HEK293 (cell line): ENCODE measurements at regions not wholly inside any gene's neighbourhood (a gene's known extent, or its start where the extent isn't known, plus 50 kb on each side); places are given as distances from the start of the nearest gene placed in this dataset.
"Not testable (repeated sequence)": the region's sequence is repeated elsewhere in the genome, so short reads cannot be mapped to it uniquely, and the experiment has no call there.

ENCODE experiments used
- CTCF ChIA-PET: fragments of 350-600 bp; formaldehyde crosslinking; extraction: SDS; loops from one replicate; lab custom pipeline; 2021; ENCODE audit warnings: antibody characterized with exemption; lab: Yijun Ruan, JAX
- POLR2A ChIA-PET: fragments of 300-600 bp; formaldehyde crosslinking; extraction: SDS; loops from one replicate; lab custom pipeline; 2020; ENCODE audit warnings: antibody characterized with exemption, inconsistent platforms; lab: Yijun Ruan, JAX
- H3K27ac ChIP-seq: fragments of 200-500 bp; sonication (Bioruptor generic); 2 replicates; pipeline ENCODE4 v1.5.1; 2014; ENCODE audit warnings: low read depth, low read length, control low read depth, inconsistent platforms; ENCODE audit errors: extremely low read depth
- H3K36me3 ChIP-seq, 2 experiments: fragments of 200-500 bp in 1 of 2; sonication (Bioruptor generic) in 1 of 2; 1 replicate in 1 of 2; 2 replicates in 1 of 2; pipeline ENCODE4 v1.5.1; 2014 to 2017; ENCODE audit warnings: inconsistent platforms in 2 of 2, low read length in 2 of 2; ENCODE audit not compliant: control insufficient read depth in 2 of 2, insufficient read depth in 1 of 2
- H3K4me1 ChIP-seq: fragments of 200-500 bp; sonication (Bioruptor generic); 2 replicates; pipeline ENCODE4 v1.5.1; 2014; ENCODE audit warnings: mild to moderate bottlenecking, low read length, inconsistent platforms; ENCODE audit not compliant: control insufficient read depth, insufficient read depth
- H3K4me3 ChIP-seq: 2 replicates; pipeline ENCODE4 v1.5.1; 2011; ENCODE audit warnings: low read depth, mild to moderate bottlenecking, control low read depth, low read length, moderate library complexity
- H3K9me3 ChIP-seq: fragments of 200-500 bp; sonication (Bioruptor generic); 2 replicates; pipeline ENCODE4 v1.5.1; 2014; ENCODE audit warnings: low read depth, low read length, inconsistent platforms; ENCODE audit not compliant: control insufficient read depth, insufficient read depth
- ELK4 ChIP-seq: IDR thresholded peaks from 2 replicates; pipeline ENCODE4 v1.6.1; 2011; ENCODE audit warnings: mild to moderate bottlenecking, low read depth, low read length, borderline replicate concordance
- SALL2 ChIP-seq: fragments of 450-650 bp; formaldehyde crosslinking; IDR thresholded peaks from 2 replicates; pipeline ENCODE4 v1.5.0; 2017; ENCODE audit warnings: missing biosample characterization, mild to moderate bottlenecking, missing genetic modification characterization, borderline replicate concordance
- ZBTB11 ChIP-seq: fragments of 450-650 bp; formaldehyde crosslinking; conservative IDR thresholded peaks from 2 replicates; pipeline ENCODE4 v1.5.1; 2016; ENCODE audit warnings: low read depth, missing biosample characterization, missing genetic modification characterization
- ZNF10 ChIP-seq: fragments of 450-650 bp; formaldehyde crosslinking; IDR thresholded peaks from 2 replicates; pipeline ENCODE4 v1.5.1; 2017; ENCODE audit warnings: missing biosample characterization, missing genetic modification characterization
- ZNF121 ChIP-seq: fragments of 450-650 bp; formaldehyde crosslinking; IDR thresholded peaks from 2 replicates; pipeline ENCODE4 v1.5.1; 2016; ENCODE audit warnings: missing biosample characterization, missing genetic modification characterization
- ZNF148 ChIP-seq: fragments of 450-650 bp; formaldehyde crosslinking; IDR thresholded peaks from 2 replicates; pipeline ENCODE4 v1.5.0; 2017; ENCODE audit warnings: missing biosample characterization, missing genetic modification characterization, borderline replicate concordance
- ZNF157 ChIP-seq: fragments of 450-650 bp; formaldehyde crosslinking; IDR thresholded peaks from 2 replicates; pipeline ENCODE4 v1.5.1; 2016; ENCODE audit warnings: missing biosample characterization, missing genetic modification characterization
- ZNF302 ChIP-seq: fragments of 450-650 bp; formaldehyde crosslinking; IDR thresholded peaks from 2 replicates; pipeline ENCODE4 v1.5.1; 2016; ENCODE audit warnings: missing biosample characterization, missing genetic modification characterization, low read depth
- ZNF354C ChIP-seq: fragments of 450-650 bp; formaldehyde crosslinking; IDR thresholded peaks from 2 replicates; pipeline ENCODE4 v1.5.1; 2016; ENCODE audit warnings: missing biosample characterization, missing genetic modification characterization, low read depth, borderline replicate concordance
- ZNF37A ChIP-seq: fragments of 450-650 bp; IDR thresholded peaks from 2 replicates; pipeline ENCODE4 v1.5.1; 2018; ENCODE audit warnings: missing biosample characterization, missing genetic modification characterization
- ZNF530 ChIP-seq: fragments of 450-650 bp; formaldehyde crosslinking; IDR thresholded peaks from 2 replicates; pipeline ENCODE4 v1.5.1; 2016; ENCODE audit warnings: low read depth, missing biosample characterization, missing genetic modification characterization
- ZNF549 ChIP-seq: fragments of 450-650 bp; IDR thresholded peaks from 2 replicates; pipeline ENCODE4 v1.5.1; 2018; ENCODE audit warnings: missing biosample characterization, missing genetic modification characterization, mild to moderate bottlenecking, inconsistent platforms, moderate library complexity
- ZSCAN18 ChIP-seq: fragments of 450-650 bp; formaldehyde crosslinking; IDR thresholded peaks from 2 replicates; pipeline ENCODE4 v1.5.1; 2016; ENCODE audit warnings: missing biosample characterization, missing genetic modification characterization
- ZSCAN5A ChIP-seq: fragments of 450-650 bp; formaldehyde crosslinking; IDR thresholded peaks from 2 replicates; pipeline ENCODE4 v1.5.1; 2016; ENCODE audit warnings: missing biosample characterization, missing genetic modification characterization

GRCh38 chr11:87712391-87712790 lies 462.9 kb downstream of the RAB38 start (continued):
- TF ChIP-seq ZNF121, result no peak
- TF ChIP-seq, all 188 proteins: peak for 0

- POLR2A ChIA-PET, CTCF ChIA-PET, H3K36me3 ChIP-seq, H3K27ac ChIP-seq, H3K9me3 ChIP-seq, H3K4me1 ChIP-seq, H3K4me3 ChIP-seq: not testable (repeated sequence)
Observed at GRCh38 chr11:87703589-87703988, 471.7 kb downstream of the RAB38 start.

GRCh38 chr11:87675993-87676392 lies 499.2 kb downstream of the RAB38 start:
- ChIA-PET CTCF (no interaction called here), POLR2A (no interaction called here)

GRCh38 chr11:87666730-87667129 lies 508.5 kb downstream of the RAB38 start:
- H3K4me1 ChIP-seq, result no peaks in the 10 kb centered on the region
- CTCF ChIA-PET, result no interaction called here
- POLR2A ChIA-PET, result no interaction called here
- no peaks in the 10 kb centered on the region for H3K9me3 ChIP-seq
- no peak for TF ChIP-seq ZSCAN5A (tag by site-specific recombination)
- no peak for TF ChIP-seq ZNF549
- no peak for TF ChIP-seq ZSCAN18 (tag by site-specific recombination)
- TF ChIP-seq ZNF148, result no peak
- TF ChIP-seq ZNF10 (tag by site-specific recombination), result no peak
- TF ChIP-seq ELK4, result no peak
- TF ChIP-seq ZNF121, result no peak
- no peak for TF ChIP-seq ZNF530 (tag by site-specific recombination)
- TF ChIP-seq ZNF157 (tag by site-specific recombination), result no peak
- TF ChIP-seq ZNF354C (tag by site-specific recombination), result no peak
- no peak for TF ChIP-seq ZNF37A (tag by site-specific recombination)
- H3K36me3 ChIP-seq, result no peaks in the 10 kb centered on the region
- H3K27ac ChIP-seq, result no peak overlapping the region
- H3K4me3 ChIP-seq, result no peak overlapping the region

More at GRCh38 chr11:87675993-87676392, 499.2 kb downstream of the RAB38 start:
- Histone ChIP-seq H3K27ac (no peak overlapping the region), H3K36me3 (no peaks in the 10 kb centered on the region), H3K4me3 (no peak overlapping the region), H3K4me1 (no peaks in the 10 kb centered on the region), H3K9me3 (no peaks in the 10 kb centered on the region)
- no peak for TF ChIP-seq ZNF302 (tag by site-specific recombination)
- no peak for TF ChIP-seq SALL2
- TF ChIP-seq ZBTB11 (tag by site-specific recombination), result no peak
